ACHN (cell line): ENCODE measurements at regions not wholly inside any gene's neighbourhood (a gene's known extent, or its start where the extent isn't known, plus 50 kb on each side); places are given as distances from the start of the nearest gene placed in this dataset.

Experiments
- DNase-seq: peaks from one replicate; pipeline ENCODE4 v3.0.0-alpha.2; 2015
- in situ Hi-C: cut with HindIII; loops from 2 replicates; pipeline ENCODE4 v1.10.0; 2017; ENCODE audit warnings: low sequenced_read_pairs, low pct_ligation_motif_present, low pct_unique_long_range_greater_than_20kb

GRCh38 chr5:33041586-33041985, 330.5 kb downstream of the NPR3 start:
- in situ Hi-C loops, result no loop called here

DNA sequence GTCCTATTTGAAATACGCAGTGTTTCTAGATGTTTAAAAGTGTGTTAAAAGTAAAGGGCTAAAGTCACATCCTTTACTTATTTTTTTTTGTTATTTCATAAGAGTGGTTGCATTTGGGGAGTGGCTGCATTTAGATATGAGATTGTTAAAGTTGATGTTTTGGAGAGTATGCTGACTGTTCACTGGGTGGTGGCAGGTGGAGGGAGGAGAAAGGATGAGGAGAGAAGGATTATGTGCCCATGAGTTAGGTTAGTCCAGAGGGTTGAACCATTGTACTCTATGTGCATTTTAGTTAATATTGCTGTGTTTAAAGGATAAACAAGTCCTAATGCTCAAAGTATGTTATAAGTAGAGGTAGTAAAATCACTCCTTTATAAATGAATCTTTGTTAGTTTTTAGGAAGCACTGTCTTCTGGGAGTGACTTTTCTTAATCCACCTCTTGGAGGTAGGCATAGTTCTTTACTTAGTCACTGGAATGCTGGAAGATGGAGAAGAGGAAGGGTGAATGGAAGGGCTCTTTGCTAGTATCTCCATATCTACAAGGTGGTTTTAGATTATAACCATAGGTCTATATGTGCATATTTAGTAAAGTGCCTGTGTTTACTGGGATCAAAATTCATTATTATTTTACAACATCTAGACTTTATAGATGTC, 332.3 kb downstream of the NPR3 start:
- in situ Hi-C loops, result no loop called here
- no peak for DNase-seq

More at GRCh38 chr5:33041586-33041985, 330.5 kb downstream of the NPR3 start:
- no peak for DNase-seq

DNA sequence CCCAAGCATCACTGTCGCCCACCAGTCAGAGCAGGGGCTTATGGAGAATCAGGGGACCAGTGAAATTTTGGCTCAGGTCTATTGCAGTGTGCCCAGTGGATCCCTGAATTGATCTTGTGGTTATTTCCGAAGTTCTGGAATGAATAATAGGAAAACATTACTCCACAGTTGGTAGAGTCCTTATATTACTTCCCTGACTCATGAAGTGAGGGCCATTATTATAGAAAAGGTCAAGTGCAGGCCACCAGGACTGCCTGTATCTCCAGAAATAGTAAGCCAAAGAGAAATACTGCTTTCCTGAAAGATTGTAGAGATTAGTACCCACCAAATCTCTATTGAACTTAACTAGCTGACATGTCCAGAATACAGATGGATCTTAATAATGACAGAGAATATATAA, 335.0 kb downstream of the NPR3 start:
- no peak for DNase-seq
- in situ Hi-C loops, result no loop called here

- in situ Hi-C loops, result no loop called here
- DNase-seq, result no peak
Measured at GRCh38 chr5:33048315-33048714, 337.2 kb downstream of the NPR3 start.

GRCh38 chr5:33049298-33049697, 338.2 kb downstream of the NPR3 start:
- in situ Hi-C loops, result no loop called here
- no peak for DNase-seq

DNA sequence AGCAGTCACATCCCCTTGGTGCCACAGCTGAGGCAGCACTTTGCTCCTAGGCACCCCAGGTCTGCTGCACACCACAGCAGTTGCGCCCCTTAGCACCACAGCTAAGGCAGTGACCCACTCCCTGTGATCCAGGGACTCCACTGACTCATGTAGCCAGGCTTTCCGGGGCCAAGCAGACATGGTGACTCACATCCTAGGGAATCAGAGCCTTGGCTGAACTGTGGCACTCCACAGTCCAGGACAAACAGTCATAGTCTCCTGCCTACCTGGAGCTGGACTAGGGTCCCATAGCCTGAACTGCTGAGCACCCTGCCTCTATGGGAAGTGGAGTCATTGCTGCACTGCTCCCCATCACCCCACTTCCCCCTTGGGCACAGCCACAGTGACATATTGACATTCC, 338.7 kb downstream of the NPR3 start:
- peak; percentile 76 for DNase-seq
- in situ Hi-C loops, result no loop called here

- in situ Hi-C loops, result no loop called here
- DNase-seq, result no peak
Measured at GRCh38 chr5:33059081-33059480, 348.0 kb downstream of the NPR3 start.

- in situ Hi-C loops, result no loop called here
- DNase-seq, result no peak
Measured at GRCh38 chr5:33065131-33065530, 354.0 kb downstream of the NPR3 start.

DNA sequence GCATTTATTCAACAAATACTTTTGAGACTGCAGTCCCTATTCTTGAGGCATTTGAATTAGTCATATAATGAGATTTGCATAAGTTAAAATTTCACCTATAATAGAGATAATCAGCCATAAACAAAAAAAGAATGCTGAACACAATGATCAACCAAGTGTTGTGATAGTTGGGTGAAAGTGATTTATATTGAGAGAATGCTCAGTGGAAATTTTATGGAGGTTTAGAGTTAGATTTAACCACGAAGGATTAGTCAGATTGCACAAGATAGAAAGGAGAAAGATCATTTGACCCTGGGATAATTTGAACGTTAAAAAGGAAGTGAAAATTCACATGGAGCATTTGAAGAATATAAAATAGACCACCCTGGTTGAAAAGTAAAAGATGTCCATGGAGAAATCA, 356.2 kb downstream of the NPR3 start:
- in situ Hi-C loops, result no loop called here
- no peak for DNase-seq

GRCh38 chr5:33068786-33069185, 357.7 kb downstream of the NPR3 start:
- in situ Hi-C loops, result no loop called here

GRCh38 chr5:33072296-33072695, 361.2 kb downstream of the NPR3 start:
- in situ Hi-C loops, result no loop called here
- DNase-seq, result no peak

More at GRCh38 chr5:33068786-33069185, 357.7 kb downstream of the NPR3 start:
- DNase-seq, result no peak

- no peak for DNase-seq
- in situ Hi-C loops, result no loop called here
Measured at GRCh38 chr5:33072726-33073125, 361.6 kb downstream of the NPR3 start.

DNA sequence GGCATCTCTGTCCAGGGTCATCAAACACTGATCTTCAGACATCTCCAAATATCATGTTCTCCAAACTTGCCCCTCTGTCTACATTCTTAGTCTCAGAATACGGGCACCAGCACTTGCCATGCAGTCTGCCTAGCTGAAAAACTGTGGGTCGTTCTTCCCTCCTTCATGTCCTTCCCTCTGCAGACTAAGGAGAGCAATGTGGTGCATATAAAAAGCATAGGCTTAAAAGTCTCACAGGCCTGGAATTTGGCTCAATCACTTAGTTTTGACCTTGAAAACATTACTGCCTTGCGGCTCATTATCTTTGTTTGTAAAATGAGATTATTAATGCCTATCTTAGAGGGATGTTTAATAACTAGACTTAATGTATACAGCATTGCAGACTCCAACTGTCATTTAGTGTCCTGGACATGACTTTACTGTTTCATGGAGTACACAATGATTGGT, 362.8 kb downstream of the NPR3 start:
- DNase-seq, result no peak
- in situ Hi-C loops, result no loop called here

- in situ Hi-C loops, result no loop called here
- DNase-seq, result no peak
Measured at GRCh38 chr5:33074548-33074947, 363.4 kb downstream of the NPR3 start.

DNA sequence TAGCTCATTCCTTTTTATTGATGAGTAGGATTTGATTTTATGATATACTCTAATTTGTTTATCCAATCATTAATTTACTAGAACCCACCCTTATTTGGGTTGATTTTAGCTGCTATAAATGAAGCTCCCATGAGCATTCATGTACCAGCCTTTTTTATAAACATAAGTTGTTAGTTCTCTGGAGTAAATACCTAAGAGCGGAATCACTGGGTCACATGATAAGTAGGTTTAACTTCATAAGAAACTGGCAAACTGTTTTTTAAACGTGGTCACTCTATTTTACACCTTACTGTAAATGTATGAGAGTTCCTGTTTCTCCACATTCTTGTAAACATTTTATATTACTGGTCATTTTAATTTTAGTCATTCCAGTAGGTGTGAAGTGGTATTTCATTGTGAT, 364.6 kb downstream of the NPR3 start:
- no peak for DNase-seq
- in situ Hi-C loops, result no loop called here

GRCh38 chr5:33079548-33079947, 361.2 kb upstream of the TARS1 start:
- in situ Hi-C loops, result no loop called here
- DNase-seq, result no peak

- in situ Hi-C loops, result no loop called here
- DNase-seq, result no peak
Measured at GRCh38 chr5:33080287-33080686, 360.5 kb upstream of the TARS1 start.

DNA sequence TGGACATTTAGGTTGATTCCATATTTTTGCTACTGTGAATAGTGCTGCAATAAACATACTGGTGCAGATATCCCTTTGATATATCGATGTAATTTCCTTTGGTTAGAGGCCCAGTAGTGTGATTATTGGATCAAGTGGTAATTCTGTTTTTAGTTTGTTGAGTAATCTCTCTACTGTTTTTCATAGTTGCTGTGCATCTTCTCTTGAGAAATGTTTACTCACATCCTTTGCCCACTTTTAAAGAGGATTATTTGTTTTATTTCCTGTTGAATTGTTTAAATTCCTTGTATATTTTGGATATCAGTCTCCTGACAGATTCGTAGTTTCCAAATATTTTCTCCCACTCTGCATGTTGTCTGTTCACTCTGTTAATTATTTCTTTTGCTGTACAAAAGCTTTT, 352.6 kb upstream of the TARS1 start:
- in situ Hi-C loops, result no loop called here
- DNase-seq, result no peak

DNA sequence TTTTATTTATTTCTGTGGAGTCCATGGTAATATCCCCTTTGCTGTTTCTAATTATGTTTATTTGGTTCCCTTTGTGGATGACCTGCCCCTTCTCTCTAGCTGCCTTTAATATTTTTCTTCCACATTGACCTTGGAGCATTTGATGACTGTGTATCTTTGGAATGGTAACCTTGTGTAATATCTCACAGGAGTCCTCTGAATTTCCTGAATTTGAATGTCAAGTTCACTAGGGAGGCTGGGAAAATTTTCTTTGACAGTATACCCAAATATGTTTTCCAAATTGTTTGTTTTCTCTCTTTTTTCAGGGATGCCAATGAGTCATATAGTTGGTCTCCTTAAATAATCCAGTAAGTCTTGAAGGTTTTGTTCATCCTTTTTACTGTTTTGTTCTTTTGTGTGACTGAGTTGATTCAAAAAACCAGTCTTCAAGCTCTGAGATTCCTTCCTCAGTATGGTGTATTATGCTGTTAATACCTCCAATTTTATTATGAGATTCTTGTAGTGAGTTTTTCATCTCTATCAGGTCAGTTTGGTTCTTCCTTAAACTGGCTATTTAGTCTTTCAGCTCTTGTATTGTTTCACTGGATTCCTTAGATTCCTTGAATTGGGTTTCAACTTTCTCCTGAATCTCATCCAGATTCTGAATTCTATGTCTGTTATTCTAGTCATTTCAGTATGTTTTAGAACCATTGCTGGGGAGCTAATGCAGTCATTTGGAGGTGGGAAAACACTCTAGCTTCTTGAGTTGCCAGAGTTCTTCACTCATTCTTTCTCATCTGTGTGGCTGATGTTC, 349.0 kb upstream of the TARS1 start:
- DNase-seq, result no peak
- in situ Hi-C loops, result no loop called here

DNA sequence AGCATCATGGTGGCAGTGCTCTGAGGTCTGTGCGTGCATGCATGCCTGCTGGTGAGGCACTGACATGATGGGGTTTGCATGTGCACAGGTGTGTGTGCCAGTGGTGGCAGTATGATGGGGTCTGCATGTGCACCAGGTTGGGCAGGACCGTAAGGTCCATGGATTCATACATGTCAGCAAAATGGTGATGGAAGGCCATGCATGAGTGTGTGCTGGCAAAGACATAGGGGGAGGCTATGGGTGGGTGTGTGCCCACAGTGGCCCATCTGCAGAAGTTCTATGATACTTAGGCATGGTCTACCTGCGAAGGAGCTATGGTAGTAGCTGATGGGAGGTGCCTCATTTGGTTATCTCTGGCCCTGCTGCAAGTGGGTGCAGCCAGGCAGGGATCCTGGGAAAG, 348.0 kb upstream of the TARS1 start:
- DNase-seq, result no peak
- in situ Hi-C loops, result no loop called here
